ENCODE measurements at regions not wholly inside any gene's neighbourhood (a gene's known extent, or its start where the extent isn't known, plus 50 kb on each side); places are given as distances from the start of the nearest gene placed in this dataset.

DNA sequence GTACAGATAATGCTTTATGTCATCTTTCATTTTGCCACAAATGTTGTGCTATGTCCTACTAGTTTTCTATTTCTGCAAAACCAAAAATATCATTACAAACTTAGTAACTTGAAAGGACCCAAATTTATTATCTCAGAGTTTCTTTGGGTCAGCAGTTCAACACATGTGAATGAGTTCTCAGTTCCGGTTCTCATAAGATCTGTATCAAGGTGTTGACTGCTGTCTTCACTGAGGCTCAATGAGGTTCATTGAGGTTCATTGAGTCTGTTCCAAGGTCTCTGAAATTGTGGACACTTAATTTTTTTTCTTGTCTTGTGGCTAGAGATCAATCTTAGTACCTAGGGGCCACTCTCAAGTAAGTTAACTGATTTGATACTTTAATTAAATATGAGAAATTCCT, 525.1 kb upstream of the BRINP3 start:
- no peak for TF ChIP-seq GTF2I (CRISPR knock-in tag; conservative IDR thresholded peaks at IDR 0.05)
- TF ChIP-seq, protein P1, sequence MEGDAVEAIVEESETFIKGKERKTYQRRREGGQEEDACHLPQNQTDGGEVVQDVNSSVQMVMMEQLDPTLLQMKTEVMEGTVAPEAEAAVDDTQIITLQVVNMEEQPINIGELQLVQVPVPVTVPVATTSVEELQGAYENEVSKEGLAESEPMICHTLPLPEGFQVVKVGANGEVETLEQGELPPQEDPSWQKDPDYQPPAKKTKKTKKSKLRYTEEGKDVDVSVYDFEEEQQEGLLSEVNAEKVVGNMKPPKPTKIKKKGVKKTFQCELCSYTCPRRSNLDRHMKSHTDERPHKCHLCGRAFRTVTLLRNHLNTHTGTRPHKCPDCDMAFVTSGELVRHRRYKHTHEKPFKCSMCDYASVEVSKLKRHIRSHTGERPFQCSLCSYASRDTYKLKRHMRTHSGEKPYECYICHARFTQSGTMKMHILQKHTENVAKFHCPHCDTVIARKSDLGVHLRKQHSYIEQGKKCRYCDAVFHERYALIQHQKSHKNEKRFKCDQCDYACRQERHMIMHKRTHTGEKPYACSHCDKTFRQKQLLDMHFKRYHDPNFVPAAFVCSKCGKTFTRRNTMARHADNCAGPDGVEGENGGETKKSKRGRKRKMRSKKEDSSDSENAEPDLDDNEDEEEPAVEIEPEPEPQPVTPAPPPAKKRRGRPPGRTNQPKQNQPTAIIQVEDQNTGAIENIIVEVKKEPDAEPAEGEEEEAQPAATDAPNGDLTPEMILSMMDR (IDR thresholded peaks at IDR 0.05) = no peak
- TF ChIP-seq, protein P2, sequence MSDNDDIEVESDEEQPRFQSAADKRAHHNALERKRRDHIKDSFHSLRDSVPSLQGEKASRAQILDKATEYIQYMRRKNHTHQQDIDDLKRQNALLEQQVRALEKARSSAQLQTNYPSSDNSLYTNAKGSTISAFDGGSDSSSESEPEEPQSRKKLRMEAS (CRISPR knock-in tag; IDR thresholded peaks at IDR 0.05) = no peak
- TF ChIP-seq, protein P3, sequence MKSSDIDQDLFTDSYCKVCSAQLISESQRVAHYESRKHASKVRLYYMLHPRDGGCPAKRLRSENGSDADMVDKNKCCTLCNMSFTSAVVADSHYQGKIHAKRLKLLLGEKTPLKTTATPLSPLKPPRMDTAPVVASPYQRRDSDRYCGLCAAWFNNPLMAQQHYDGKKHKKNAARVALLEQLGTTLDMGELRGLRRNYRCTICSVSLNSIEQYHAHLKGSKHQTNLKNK (CRISPR knock-in tag; IDR thresholded peaks at IDR 0.05) = no peak
- TF ChIP-seq FOXP1 (CRISPR knock-in tag; IDR thresholded peaks at IDR 0.05; ENCODE audit: borderline replicate concordance) = no peak
- no peak for TF ChIP-seq RORB (CRISPR knock-in tag; IDR thresholded peaks at IDR 0.05)
- TF ChIP-seq, protein P4, sequence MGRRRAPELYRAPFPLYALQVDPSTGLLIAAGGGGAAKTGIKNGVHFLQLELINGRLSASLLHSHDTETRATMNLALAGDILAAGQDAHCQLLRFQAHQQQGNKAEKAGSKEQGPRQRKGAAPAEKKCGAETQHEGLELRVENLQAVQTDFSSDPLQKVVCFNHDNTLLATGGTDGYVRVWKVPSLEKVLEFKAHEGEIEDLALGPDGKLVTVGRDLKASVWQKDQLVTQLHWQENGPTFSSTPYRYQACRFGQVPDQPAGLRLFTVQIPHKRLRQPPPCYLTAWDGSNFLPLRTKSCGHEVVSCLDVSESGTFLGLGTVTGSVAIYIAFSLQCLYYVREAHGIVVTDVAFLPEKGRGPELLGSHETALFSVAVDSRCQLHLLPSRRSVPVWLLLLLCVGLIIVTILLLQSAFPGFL (CRISPR knock-in tag; IDR thresholded peaks at IDR 0.05; ENCODE audit: borderline replicate concordance) = no peak
- TF ChIP-seq ESRRA (CRISPR knock-in tag; IDR thresholded peaks at IDR 0.05; ENCODE audit: borderline replicate concordance) = no peak
- TF ChIP-seq, protein P5, sequence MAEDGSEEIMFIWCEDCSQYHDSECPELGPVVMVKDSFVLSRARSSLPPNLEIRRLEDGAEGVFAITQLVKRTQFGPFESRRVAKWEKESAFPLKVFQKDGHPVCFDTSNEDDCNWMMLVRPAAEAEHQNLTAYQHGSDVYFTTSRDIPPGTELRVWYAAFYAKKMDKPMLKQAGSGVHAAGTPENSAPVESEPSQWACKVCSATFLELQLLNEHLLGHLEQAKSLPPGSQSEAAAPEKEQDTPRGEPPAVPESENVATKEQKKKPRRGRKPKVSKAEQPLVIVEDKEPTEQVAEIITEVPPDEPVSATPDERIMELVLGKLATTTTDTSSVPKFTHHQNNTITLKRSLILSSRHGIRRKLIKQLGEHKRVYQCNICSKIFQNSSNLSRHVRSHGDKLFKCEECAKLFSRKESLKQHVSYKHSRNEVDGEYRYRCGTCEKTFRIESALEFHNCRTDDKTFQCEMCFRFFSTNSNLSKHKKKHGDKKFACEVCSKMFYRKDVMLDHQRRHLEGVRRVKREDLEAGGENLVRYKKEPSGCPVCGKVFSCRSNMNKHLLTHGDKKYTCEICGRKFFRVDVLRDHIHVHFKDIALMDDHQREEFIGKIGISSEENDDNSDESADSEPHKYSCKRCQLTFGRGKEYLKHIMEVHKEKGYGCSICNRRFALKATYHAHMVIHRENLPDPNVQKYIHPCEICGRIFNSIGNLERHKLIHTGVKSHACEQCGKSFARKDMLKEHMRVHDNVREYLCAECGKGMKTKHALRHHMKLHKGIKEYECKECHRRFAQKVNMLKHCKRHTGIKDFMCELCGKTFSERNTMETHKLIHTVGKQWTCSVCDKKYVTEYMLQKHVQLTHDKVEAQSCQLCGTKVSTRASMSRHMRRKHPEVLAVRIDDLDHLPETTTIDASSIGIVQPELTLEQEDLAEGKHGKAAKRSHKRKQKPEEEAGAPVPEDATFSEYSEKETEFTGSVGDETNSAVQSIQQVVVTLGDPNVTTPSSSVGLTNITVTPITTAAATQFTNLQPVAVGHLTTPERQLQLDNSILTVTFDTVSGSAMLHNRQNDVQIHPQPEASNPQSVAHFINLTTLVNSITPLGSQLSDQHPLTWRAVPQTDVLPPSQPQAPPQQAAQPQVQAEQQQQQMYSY (CRISPR knock-in tag; IDR thresholded peaks at IDR 0.05) = no peak
- no peak for TF ChIP-seq ZNF232 (CRISPR knock-in tag; IDR thresholded peaks at IDR 0.05)
